BJ (cell line): ENCODE measurements at regions not wholly inside any gene's neighbourhood (a gene's known extent, or its start where the extent isn't known, plus 50 kb on each side); places are given as distances from the start of the nearest gene placed in this dataset.

Experiments
- CTCF ChIA-PET: fragments of 350-600 bp; formaldehyde crosslinking; extraction: SDS; loops from one replicate; lab custom pipeline; 2021; ENCODE audit warnings: antibody characterized with exemption, inconsistent platforms; lab: Yijun Ruan, JAX
- POLR2A ChIA-PET: fragments of 300-600 bp; sonication (Branson Sonifier 250); formaldehyde crosslinking; extraction: SDS; loops from one replicate; lab custom pipeline; 2021; ENCODE audit warnings: antibody characterized with exemption; lab: Charles Lee
- DNase-seq: peaks from one replicate; pipeline ENCODE4 v3.0.0-alpha.2; 2011; ENCODE audit warnings: low read depth
- H3K27me3 ChIP-seq: 2 replicates; pipeline ENCODE4 v1.6.0; 2011; ENCODE audit warnings: low read length; ENCODE audit not compliant: control insufficient read depth, insufficient read depth
- H3K36me3 ChIP-seq: 2 replicates; pipeline ENCODE4 v1.5.1; 2011; ENCODE audit warnings: low read length; ENCODE audit not compliant: control insufficient read depth, insufficient read depth
- H3K4me3 ChIP-seq: 2 replicates; pipeline ENCODE4 v1.5.1; 2011; ENCODE audit warnings: low read depth, mild to moderate bottlenecking, control low read depth, low read length
- TF ChIP-seq, protein P1 (sequence below): IDR thresholded peaks from 2 replicates; pipeline ENCODE4 v1.5.1; 2011; ENCODE audit warnings: low read depth, mild to moderate bottlenecking, control low read depth, inconsistent platforms, low read length, moderate library complexity; ENCODE audit not compliant: insufficient read depth

DNA sequence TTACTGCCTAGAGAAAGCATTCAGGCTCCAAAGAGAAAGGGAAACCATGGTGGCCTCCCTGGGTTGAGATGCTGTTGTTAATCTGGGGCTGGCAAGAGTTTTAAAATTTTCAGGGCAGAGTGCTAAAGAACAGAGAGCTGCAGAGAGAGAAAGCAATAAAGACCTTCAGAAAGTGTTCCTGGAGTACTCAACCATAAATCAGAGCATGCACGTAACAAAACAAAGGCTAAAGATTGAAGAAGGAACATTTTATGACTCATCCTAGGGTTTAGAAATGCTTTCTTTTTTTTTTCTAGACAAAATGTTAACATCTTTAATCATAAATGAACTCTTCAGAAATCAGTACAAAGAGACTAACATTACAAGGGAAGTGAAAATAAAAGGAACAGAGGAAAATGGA is 562.3 kb upstream of the NDST4 start:
- H3K27me3 ChIP-seq, result no peaks in the 10 kb centered on the region
- ChIA-PET CTCF (no interaction called here), POLR2A (no interaction called here)
- no peaks in the 10 kb centered on the region for H3K36me3 ChIP-seq
- DNase-seq, result no peak
- TF ChIP-seq, protein P1, sequence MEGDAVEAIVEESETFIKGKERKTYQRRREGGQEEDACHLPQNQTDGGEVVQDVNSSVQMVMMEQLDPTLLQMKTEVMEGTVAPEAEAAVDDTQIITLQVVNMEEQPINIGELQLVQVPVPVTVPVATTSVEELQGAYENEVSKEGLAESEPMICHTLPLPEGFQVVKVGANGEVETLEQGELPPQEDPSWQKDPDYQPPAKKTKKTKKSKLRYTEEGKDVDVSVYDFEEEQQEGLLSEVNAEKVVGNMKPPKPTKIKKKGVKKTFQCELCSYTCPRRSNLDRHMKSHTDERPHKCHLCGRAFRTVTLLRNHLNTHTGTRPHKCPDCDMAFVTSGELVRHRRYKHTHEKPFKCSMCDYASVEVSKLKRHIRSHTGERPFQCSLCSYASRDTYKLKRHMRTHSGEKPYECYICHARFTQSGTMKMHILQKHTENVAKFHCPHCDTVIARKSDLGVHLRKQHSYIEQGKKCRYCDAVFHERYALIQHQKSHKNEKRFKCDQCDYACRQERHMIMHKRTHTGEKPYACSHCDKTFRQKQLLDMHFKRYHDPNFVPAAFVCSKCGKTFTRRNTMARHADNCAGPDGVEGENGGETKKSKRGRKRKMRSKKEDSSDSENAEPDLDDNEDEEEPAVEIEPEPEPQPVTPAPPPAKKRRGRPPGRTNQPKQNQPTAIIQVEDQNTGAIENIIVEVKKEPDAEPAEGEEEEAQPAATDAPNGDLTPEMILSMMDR, result no peak
- no peak overlapping the region for H3K4me3 ChIP-seq

DNA sequence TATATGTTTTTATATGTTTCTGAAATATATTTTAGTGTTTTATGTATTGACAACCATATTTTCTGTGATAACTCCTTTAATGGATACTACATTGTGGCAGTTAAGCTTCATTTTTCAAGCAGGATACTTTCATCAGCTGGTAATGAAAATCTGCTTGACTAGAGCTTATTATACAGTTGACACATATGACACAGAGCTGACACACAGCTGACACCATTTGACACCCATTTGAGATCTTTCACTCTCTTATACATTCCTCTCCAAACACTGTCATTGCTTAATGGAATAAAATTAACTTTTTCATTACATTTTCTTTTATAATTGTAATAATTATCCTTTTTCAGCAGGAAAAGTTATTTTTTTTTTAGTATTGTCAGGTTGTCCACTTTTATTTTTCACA is 561.1 kb upstream of the NDST4 start:
- TF ChIP-seq, protein P1, result no peak
- no peak for DNase-seq
- ChIA-PET CTCF (no interaction called here), POLR2A (no interaction called here)
- H3K4me3 ChIP-seq, result no peak overlapping the region
- no peaks in the 10 kb centered on the region for H3K27me3 ChIP-seq
- no peaks in the 10 kb centered on the region for H3K36me3 ChIP-seq

DNA sequence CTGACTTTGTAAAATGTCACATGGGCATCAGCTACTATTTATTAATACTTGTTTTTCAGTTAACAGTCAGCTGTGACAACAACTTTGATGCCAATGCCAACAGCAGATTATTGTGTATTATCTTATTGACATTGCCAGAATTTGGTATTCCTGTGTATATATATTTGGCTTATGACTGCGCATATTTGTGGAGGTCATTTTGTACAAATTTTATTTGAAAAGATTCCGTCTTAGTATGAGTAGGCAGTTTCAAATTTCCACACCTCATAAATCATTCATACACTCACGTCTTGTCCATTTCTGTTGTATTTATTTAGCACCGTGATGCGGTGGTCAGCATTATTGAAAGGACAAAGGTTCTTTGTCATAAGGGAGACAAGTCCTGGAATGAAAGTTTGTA is 558.2 kb upstream of the NDST4 start:
- ChIA-PET CTCF (no interaction called here), POLR2A (no interaction called here)
- no peaks in the 10 kb centered on the region for H3K36me3 ChIP-seq
- H3K27me3 ChIP-seq, result no peaks in the 10 kb centered on the region
- DNase-seq, result no peak
- no peak overlapping the region for H3K4me3 ChIP-seq
- TF ChIP-seq, protein P1, result no peak

DNA sequence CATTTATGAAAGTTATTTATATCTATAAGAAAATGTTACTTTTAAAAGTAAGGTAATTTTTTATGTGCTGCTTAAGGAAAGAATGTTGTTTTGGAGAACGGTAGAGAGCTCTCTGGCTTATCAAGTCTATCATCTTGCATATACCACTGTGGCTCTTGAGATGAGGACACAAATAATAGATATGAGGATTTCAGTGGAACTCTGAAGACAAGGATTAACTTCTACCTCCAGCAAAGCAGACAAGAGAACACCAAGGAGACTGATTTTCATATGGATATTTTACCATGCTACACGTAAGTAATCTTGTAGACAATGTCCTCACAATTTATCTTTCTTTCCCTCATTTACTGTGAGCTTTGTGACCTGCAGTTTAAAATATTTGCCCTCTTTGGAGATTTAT is 557.5 kb upstream of the NDST4 start:
- POLR2A ChIA-PET, result no interaction called here
- Histone ChIP-seq H3K36me3 (no peaks in the 10 kb centered on the region), H3K27me3 (no peaks in the 10 kb centered on the region), H3K4me3 (no peak overlapping the region)
- DNase-seq, result no peak
- TF ChIP-seq, protein P1, result no peak
- CTCF ChIA-PET, result interaction anchor here (0.6 kb wide), 1 partner anchor 544 kb away, joined by 3 read pairs; no protein-coding TSS in a partner anchor

DNA sequence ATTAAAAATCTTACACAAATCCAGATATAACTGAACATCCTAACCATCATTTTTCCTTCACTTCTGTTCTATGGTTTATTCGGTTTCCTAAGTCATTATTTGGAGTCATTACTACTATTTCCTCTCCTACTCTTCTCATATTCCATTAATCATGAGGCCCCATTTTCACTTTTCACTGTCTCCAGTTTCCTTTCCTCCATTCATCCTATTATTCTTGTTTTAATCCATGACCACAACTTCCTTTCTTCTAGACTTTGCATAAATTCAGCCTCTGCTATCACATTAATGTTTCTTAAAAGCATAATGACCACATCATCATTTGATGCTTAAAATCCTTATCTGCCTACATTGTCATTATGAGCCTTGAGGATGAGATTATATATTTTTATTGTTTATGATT is 555.0 kb upstream of the NDST4 start:
- ChIA-PET POLR2A (no interaction called here), CTCF (no interaction called here)
- H3K4me3 ChIP-seq, result no peak overlapping the region
- TF ChIP-seq, protein P1, result no peak
- no peak for DNase-seq
- H3K27me3 ChIP-seq, result no peaks in the 10 kb centered on the region
- no peaks in the 10 kb centered on the region for H3K36me3 ChIP-seq
